T-cell (primary cell): ENCODE measurements at regions not wholly inside any gene's neighbourhood (a gene's known extent, or its start where the extent isn't known, plus 50 kb on each side); places are given as distances from the start of the nearest gene placed in this dataset.

ENCODE experiments used
- ATAC-seq, 4 experiments: fragments of 200-7000 bp in 3 of 4; fragments of 150-1000 bp in 1 of 4; cut with Tn5 transposase; replicated peaks in 1 of 4; 1 replicate in 3 of 4; 2 replicates in 1 of 4; pipeline ENCODE4 v1.10.0; 2021; ENCODE audit warnings: moderate library complexity in 3 of 4, mild to moderate bottlenecking in 2 of 4, moderate number of reproducible peaks in 1 of 4
- CTCF ChIA-PET, 2 donors: fragments of 300-600 bp; sonication (Branson Sonifier 250); formaldehyde crosslinking; loops; one replicate each; lab custom pipeline; 2022; ENCODE audit warnings: antibody characterized with exemption in 2 of 2; lab: Charles Lee
- POLR2A ChIA-PET, 2 donors: fragments of 300-600 bp; sonication (Branson Sonifier 250); formaldehyde crosslinking; loops; one replicate each; lab custom pipeline; 2022; ENCODE audit warnings: antibody characterized with exemption in 2 of 2; lab: Charles Lee
- DNase-seq, 35 experiments: peaks; one replicate each; pipeline versions ENCODE4 v3.0.0 to v3.0.0-alpha.2; 2013 to 2023
- H3K27ac ChIP-seq: one replicate; pipeline ENCODE4 v1.5.1; 2013; ENCODE audit warnings: low read length
- H3K27me3 ChIP-seq, 2 experiments: replicated peaks in 1 of 2; 1 replicate in 1 of 2; 2 replicates in 1 of 2; pipeline versions ENCODE4 v1.6.1 to v1.7.0; 2013; ENCODE audit warnings: low read length in 1 of 2, mixed read lengths in 1 of 2; ENCODE audit not compliant: control insufficient read depth in 2 of 2, insufficient read depth in 2 of 2; ENCODE audit errors: extremely low read depth in 1 of 2
- H3K36me3 ChIP-seq, 2 donors: 1 replicate in 1 of 2; 2 replicates in 1 of 2; pipeline versions ENCODE4 v1.6.1 to v1.7.0; 2013; ENCODE audit warnings: low read length in 1 of 2; ENCODE audit not compliant: control insufficient read depth in 2 of 2, insufficient read depth in 1 of 2; ENCODE audit errors: extremely low read depth in 1 of 2
- H3K4me1 ChIP-seq, 2 experiments: 1 replicate in 1 of 2; 2 replicates in 1 of 2; pipeline versions ENCODE4 v1.6.1 to v1.7.0; 2013; ENCODE audit warnings: low read length in 2 of 2, mixed read lengths in 1 of 2; ENCODE audit not compliant: insufficient read depth in 2 of 2, control insufficient read depth in 1 of 2; ENCODE audit errors: extremely low read depth in 1 of 2
- H3K4me3 ChIP-seq, 2 donors: 1 replicate in 1 of 2; 2 replicates in 1 of 2; pipeline versions ENCODE4 v1.5.1 to v1.7.0; 2013; ENCODE audit warnings: mild to moderate bottlenecking in 2 of 2, low read length in 1 of 2, moderate library complexity in 1 of 2; ENCODE audit not compliant: control insufficient read depth in 1 of 2; ENCODE audit errors: extremely low read depth in 1 of 2
- H3K9me3 ChIP-seq: 2 replicates; pipeline ENCODE4 v1.7.0; 2013
- H3K27ac Mint-ChIP-seq, 2 donors: one replicate each; pipeline ENCODE4 v1.8.0; 2020 to 2021; ENCODE audit warnings: mild to moderate bottlenecking in 2 of 2, mixed read lengths in 2 of 2
- H3K27me3 Mint-ChIP-seq, 2 donors: one replicate each; pipeline ENCODE4 v1.8.0; 2021 to 2022; ENCODE audit warnings: mixed read lengths in 2 of 2
- H3K36me3 Mint-ChIP-seq: one replicate; pipeline ENCODE4 v1.8.0; 2021; ENCODE audit warnings: mixed read lengths
- H3K4me1 Mint-ChIP-seq, 3 donors: one replicate each; pipeline ENCODE4 v1.8.0; 2020 to 2022; ENCODE audit warnings: mixed read lengths in 3 of 3, mild to moderate bottlenecking in 1 of 3
- H3K4me3 Mint-ChIP-seq, 3 donors: one replicate each; pipeline ENCODE4 v1.8.0; 2020 to 2022; ENCODE audit warnings: mild to moderate bottlenecking in 3 of 3, mixed read lengths in 3 of 3, moderate library complexity in 3 of 3
- H3K9me3 Mint-ChIP-seq, 3 donors: one replicate each; pipeline ENCODE4 v1.8.0; 2020 to 2022; ENCODE audit warnings: mixed read lengths in 3 of 3
- WGBS: methylation state at CpG from one replicate; pipeline ENCODE4 v1.1.5; 2013; ENCODE audit warnings: missing lambda C conversion rate; ENCODE audit not compliant: insufficient coverage; 5-methylcytosine and 5-hydroxymethylcytosine counted together

DNA sequence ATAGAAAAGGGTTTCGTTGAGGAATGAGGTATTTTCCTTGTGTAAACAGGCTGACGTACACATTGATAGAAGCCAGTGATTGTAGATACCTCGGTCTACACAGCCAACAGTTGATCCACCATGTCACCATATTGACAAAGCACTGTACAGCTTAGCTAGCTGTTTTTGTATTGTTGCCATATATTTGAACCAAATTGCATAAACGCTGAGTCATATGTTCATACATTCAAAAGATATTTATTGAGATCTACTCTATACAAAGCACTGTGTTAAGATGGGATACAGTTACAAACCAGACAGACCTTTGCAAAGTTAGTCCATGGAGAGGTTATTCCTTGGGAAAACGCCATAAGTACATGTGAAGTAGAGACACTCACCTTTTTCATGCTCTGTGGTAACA is 132.4 kb upstream of the ATP1B1 start:
- CTCF ChIA-PET = no interaction called here
- H3K27ac Mint-ChIP-seq = no peak overlapping the region
- no CpG with 5 or more reads among the region's 5 CpGs for WGBS

GRCh38 chr1:168974611-168975010 is 131.9 kb upstream of the ATP1B1 start:
- Mint-ChIP-seq H3K9me3 (no peaks in the 10 kb centered on the region), H3K4me1 (no peaks in the 10 kb centered on the region), H3K4me3 (no peak overlapping the region), H3K36me3 (no peaks in the 10 kb centered on the region), H3K27me3 (peaks cover 0 to 4% of the 10 kb centered on the region in 2 donors), H3K27ac (no peak overlapping the region)
- no peak overlapping the region for H3K4me3 ChIP-seq
- DNase-seq (no peak), ATAC-seq (no peak)
- no peaks in the 10 kb centered on the region for H3K4me1 ChIP-seq
- no peak overlapping the region for H3K27ac ChIP-seq
- no peaks in the 10 kb centered on the region for H3K9me3 ChIP-seq
- CTCF ChIA-PET = interaction anchor here in 1 of 2 donors (0.7 kb wide), 1 partner anchor 13 kb away, joined by 3 read pairs; no protein-coding TSS in a partner anchor
- POLR2A ChIA-PET = no interaction called here
- H3K36me3 ChIP-seq = no peaks in the 10 kb centered on the region
- H3K27me3 ChIP-seq = no peaks in the 10 kb centered on the region

More for the DNA sequence above, 132.4 kb upstream of the ATP1B1 start:
- Mint-ChIP-seq H3K4me1 (no peaks in the 10 kb centered on the region), H3K27me3 (peaks cover 0 to 4% of the 10 kb centered on the region in 2 donors), H3K9me3 (no peaks in the 10 kb centered on the region), H3K4me3 (no peak overlapping the region), H3K36me3 (no peaks in the 10 kb centered on the region)
- POLR2A ChIA-PET = no interaction called here
- H3K27ac ChIP-seq = no peak overlapping the region
- no peak for DNase-seq
- no peaks in the 10 kb centered on the region for H3K4me1 ChIP-seq
- H3K4me3 ChIP-seq = no peak overlapping the region
- no peaks in the 10 kb centered on the region for H3K9me3 ChIP-seq
- no peaks in the 10 kb centered on the region for H3K27me3 ChIP-seq
- ATAC-seq = no peak
- no peaks in the 10 kb centered on the region for H3K36me3 ChIP-seq

DNA sequence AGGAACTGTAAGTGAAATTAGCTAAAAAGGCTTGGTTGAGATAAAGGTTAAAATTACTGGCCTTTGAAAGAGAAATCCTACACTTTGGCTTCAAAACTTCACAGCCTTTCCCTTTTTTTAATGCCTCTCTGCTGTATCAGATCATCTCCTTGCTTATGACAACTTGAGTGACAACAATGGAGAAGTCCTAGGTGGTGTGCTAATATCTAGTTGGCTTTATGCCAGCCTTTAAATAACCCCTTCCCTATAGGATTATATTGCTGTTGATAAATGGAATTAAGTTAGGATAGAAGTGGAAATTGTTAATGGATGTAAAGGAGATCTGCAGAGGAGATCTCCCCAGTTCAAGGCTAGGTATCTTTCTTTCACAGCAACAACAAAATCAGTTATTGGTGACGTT is 130.2 kb upstream of the ATP1B1 start:
- H3K9me3 Mint-ChIP-seq = no peaks in the 10 kb centered on the region
- Histone ChIP-seq H3K36me3 (no peaks in the 10 kb centered on the region), H3K27ac (no peak overlapping the region), H3K4me1 (no peaks in the 10 kb centered on the region), H3K27me3 (no peaks in the 10 kb centered on the region), H3K9me3 (no peaks in the 10 kb centered on the region), H3K4me3 (no peak overlapping the region)
- no peaks in the 10 kb centered on the region for H3K4me1 Mint-ChIP-seq
- CTCF ChIA-PET = no interaction called here
- H3K36me3 Mint-ChIP-seq = no peaks in the 10 kb centered on the region
- H3K27ac Mint-ChIP-seq = no peak overlapping the region
- H3K27me3 Mint-ChIP-seq = no peaks in the 10 kb centered on the region
- no CpG with 5 or more reads among the region's 1 CpG for WGBS
- DNase-seq (no peak), ATAC-seq (no peak)
- H3K4me3 Mint-ChIP-seq = no peak overlapping the region
- POLR2A ChIA-PET = interaction anchor here in 1 of 2 donors (0.5 kb wide), 1 partner anchor 15 kb away, joined by 3 read pairs; no protein-coding TSS in a partner anchor

GRCh38 chr1:168977618-168978017 is 128.9 kb upstream of the ATP1B1 start:
- CTCF ChIA-PET = no interaction called here
- H3K4me3 Mint-ChIP-seq = no peak overlapping the region
- DNase-seq (no peak), ATAC-seq (no peak)
- H3K36me3 ChIP-seq = no peaks in the 10 kb centered on the region
- no peaks in the 10 kb centered on the region for H3K9me3 ChIP-seq
- POLR2A ChIA-PET = no interaction called here
- no peak overlapping the region for H3K27ac ChIP-seq
- no peaks in the 10 kb centered on the region for H3K9me3 Mint-ChIP-seq
- 63% methylated on average over 3 of the region's 5 CpGs for WGBS
- H3K27ac Mint-ChIP-seq = no peak overlapping the region
- no peaks in the 10 kb centered on the region for H3K4me1 ChIP-seq
- H3K4me1 Mint-ChIP-seq = no peaks in the 10 kb centered on the region
- no peaks in the 10 kb centered on the region for H3K27me3 ChIP-seq
- H3K4me3 ChIP-seq = no peak overlapping the region
- H3K36me3 Mint-ChIP-seq = no peaks in the 10 kb centered on the region
- no peaks in the 10 kb centered on the region for H3K27me3 Mint-ChIP-seq

DNA sequence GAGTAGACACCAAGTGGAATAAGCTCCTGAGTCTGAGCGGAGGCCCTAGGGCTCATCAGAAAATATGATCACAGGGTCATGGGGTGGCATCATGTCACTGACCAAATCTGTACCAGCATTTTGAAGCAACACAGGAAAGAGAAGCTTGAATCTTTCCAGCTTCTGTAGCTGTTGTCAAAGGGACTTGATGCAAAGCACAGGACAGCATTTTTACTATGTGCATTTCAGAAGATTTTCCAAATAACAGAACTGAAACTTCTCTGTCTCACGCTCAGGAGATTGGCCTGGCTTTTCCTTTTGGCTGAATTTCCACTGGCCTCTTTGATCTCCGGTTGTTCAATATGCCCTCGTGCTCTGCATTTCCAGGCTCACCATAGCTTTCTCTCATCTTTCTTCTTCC is 127.2 kb upstream of the ATP1B1 start:
- H3K4me1 ChIP-seq = no peaks in the 10 kb centered on the region
- no peaks in the 10 kb centered on the region for H3K27me3 Mint-ChIP-seq
- H3K27ac Mint-ChIP-seq = no peak overlapping the region
- WGBS = 93% methylated on average over 4 of the region's 4 CpGs
- ChIA-PET CTCF (no interaction called here), POLR2A (no interaction called here)
- H3K4me3 Mint-ChIP-seq = no peak overlapping the region
- no peak overlapping the region for H3K4me3 ChIP-seq
- no peaks in the 10 kb centered on the region for H3K36me3 Mint-ChIP-seq
- no peak overlapping the region for H3K27ac ChIP-seq
- no peaks in the 10 kb centered on the region for H3K36me3 ChIP-seq
- DNase-seq = no peak
- no peaks in the 10 kb centered on the region for H3K9me3 ChIP-seq
- no peaks in the 10 kb centered on the region for H3K4me1 Mint-ChIP-seq
- ATAC-seq = no peak
- no peaks in the 10 kb centered on the region for H3K27me3 ChIP-seq
- no peaks in the 10 kb centered on the region for H3K9me3 Mint-ChIP-seq

GRCh38 chr1:168980180-168980579 is 126.3 kb upstream of the ATP1B1 start:
- Mint-ChIP-seq H3K27me3 (no peaks in the 10 kb centered on the region), H3K9me3 (no peaks in the 10 kb centered on the region), H3K4me3 (no peak overlapping the region), H3K36me3 (no peaks in the 10 kb centered on the region), H3K4me1 (no peaks in the 10 kb centered on the region), H3K27ac (no peak overlapping the region)
- ChIA-PET CTCF (no interaction called here), POLR2A (no interaction called here)
- DNase-seq (no peak), ATAC-seq (no peak)
- no peaks in the 10 kb centered on the region for H3K4me1 ChIP-seq
- no peak overlapping the region for H3K27ac ChIP-seq
- H3K4me3 ChIP-seq = no peak overlapping the region
- no peaks in the 10 kb centered on the region for H3K27me3 ChIP-seq
- H3K9me3 ChIP-seq = no peaks in the 10 kb centered on the region
- H3K36me3 ChIP-seq = no peaks in the 10 kb centered on the region

- ChIA-PET CTCF (no interaction called here), POLR2A (no interaction called here)
- Mint-ChIP-seq H3K4me1 (no peaks in the 10 kb centered on the region), H3K36me3 (no peaks in the 10 kb centered on the region), H3K27ac (no peak overlapping the region), H3K4me3 (no peak overlapping the region), H3K9me3 (no peaks in the 10 kb centered on the region), H3K27me3 (no peaks in the 10 kb centered on the region)
- ATAC-seq (no peak), DNase-seq (no peak)
- H3K27me3 ChIP-seq = no peaks in the 10 kb centered on the region
- no peaks in the 10 kb centered on the region for H3K9me3 ChIP-seq
- no peak overlapping the region for H3K4me3 ChIP-seq
- H3K27ac ChIP-seq = no peak overlapping the region
- no peaks in the 10 kb centered on the region for H3K4me1 ChIP-seq
- H3K36me3 ChIP-seq = no peaks in the 10 kb centered on the region
Measured at GRCh38 chr1:168980656-168981055, 125.8 kb upstream of the ATP1B1 start.
